ENCODE measurements at regions not wholly inside any gene's neighbourhood (a gene's known extent, or its start where the extent isn't known, plus 50 kb on each side); places are given as distances from the start of the nearest gene placed in this dataset.

GRCh38 chrX:82703551-82703950, 804.5 kb upstream of the POU3F4 start:
- TF ChIP-seq CTCF (conservative IDR thresholded peaks at IDR 0.05; ENCODE audit: low read length) = no peak
- TF ChIP-seq EZH2phosphoT487 (IDR thresholded peaks at IDR 0.05; ENCODE audit: borderline replicate concordance, low read depth, low read length) = no peak
